C1 segment of cervical spinal cord (tissue), 14 donors: ENCODE measurements at regions not wholly inside any gene's neighbourhood (a gene's known extent, or its start where the extent isn't known, plus 50 kb on each side); places are given as distances from the start of the nearest gene placed in this dataset.
"Not testable (repeated sequence)": the region's sequence is repeated elsewhere in the genome, so short reads cannot be mapped to it uniquely, and the experiment has no call there.

ENCODE experiments used
- DNase-seq, 14 donors: peaks; one replicate each; lab custom pipeline; 2025; lab: John Stamatoyannopoulos, UW

DNA sequence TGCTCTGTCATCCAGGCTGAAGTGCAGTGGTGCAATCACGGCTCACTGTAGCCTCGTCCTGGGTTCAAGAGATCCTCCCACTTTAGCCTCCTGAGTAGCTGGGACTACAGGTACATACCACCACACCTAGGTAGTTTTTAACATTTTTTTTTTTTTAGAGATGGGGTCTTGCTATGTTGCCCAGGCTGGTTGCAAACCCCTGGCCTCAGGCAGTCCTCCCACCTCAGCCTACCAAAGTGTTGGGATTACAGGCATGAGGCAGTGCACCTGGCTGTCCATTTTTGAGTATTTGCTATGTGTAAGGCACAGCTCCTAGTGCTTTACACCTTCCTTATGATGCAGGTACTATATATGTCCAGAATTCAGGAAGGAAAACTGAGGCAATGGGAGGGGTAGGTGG, 138.8 kb upstream of the ZNF536 start:
- DNase-seq, result no peak

DNA sequence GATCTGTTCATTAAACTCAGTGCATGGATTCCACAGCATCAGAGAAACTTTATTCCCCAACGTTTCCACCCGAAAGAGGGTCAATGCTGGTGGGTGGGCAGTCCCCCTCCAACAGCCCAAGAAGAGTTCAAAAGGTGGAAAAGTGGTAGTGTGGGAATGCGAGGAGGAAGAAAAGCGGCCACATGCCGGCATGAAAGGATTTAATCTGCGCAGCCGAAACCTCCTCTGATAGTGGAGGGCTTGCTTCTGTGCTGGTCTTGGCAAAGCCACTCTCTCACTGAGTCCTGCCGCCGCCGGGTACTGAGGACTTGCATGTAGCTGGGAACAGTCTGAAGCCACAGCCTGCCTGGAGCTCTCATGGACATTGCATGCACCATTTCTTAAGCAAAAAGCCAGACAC, 136.2 kb upstream of the ZNF536 start:
- DNase-seq, result peak in 10 of 14 donors; percentile 13 to 86 (median 35)

DNA sequence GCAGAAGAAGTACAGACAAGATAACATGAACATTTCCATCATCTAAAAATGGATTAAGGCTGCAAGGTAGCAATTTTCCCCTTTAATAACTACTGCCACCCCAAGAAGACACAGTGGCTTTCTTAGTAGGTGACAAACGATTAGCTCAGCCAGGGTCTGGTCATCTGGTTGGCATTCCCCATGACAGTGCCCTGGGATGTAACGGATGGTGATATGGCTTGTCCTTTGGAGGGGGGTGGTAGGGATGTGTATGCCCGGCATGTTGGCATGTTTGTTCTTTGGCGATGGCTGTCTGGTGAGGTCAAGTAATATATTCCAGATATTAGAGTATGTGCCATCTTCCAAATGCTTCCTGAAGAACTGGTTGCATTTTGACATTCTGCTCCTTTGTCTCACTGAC, 135.6 kb upstream of the ZNF536 start:
- peak in 1 of 14 donors; percentile 22 for DNase-seq

DNA sequence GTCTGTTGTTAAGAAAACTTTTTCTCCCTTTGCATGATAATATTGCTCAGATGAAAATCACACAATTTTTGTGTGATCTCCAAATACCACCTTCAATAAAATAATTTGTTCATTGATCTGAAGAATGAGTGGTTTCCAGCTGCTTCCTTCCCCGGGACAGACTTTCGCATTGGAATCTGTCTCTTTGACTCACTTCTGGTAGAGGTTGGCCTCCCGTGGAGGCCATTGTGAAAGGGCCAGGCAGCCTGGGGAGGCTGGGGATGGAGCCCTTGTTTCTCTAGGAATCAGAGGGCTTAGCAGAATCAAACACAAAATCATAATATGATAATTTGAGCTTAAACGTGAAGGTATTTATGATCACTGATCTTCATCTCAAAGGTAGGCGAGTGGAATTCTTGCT, 135.0 kb upstream of the ZNF536 start:
- DNase-seq, result no peak

DNA sequence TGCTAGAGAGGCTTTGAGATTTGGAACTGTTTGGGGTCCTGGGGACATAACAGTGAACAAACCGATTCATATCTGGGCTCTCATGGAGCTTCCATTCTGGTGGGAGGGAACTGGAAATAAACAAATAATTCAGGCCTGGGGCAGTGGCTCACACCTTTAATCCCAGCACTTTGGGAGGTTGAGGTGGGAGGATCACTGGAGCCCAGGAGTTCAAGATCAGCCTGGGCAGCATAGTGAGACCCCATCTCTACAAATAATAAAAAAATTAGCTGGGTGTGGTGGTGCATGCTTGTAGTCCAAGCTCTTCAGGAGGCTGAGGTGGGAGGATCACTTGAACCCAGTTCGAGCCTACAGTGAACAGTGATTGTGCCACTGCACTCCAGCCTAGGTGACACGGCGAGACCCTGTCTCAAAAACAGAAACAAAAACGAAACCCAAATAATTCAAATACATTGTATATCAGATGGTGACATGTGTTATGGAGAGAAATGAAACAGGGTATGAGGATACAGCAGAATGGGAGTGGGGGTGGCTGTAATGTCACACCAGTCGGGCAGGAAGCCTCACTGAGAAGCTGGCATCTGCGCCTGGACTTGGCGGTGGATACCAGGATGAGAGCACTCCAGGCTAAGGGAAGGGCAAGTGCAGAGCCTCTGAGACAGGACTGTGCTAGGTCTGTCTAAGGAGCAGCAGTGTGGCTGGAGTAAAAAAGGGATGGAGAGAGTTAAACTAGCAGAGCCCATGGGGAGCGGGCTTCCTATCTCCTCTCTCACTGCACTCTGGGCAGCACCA, 131.1 kb upstream of the ZNF536 start:
- DNase-seq, result peak in 2 of 14 donors; percentile 31 to 72

DNA sequence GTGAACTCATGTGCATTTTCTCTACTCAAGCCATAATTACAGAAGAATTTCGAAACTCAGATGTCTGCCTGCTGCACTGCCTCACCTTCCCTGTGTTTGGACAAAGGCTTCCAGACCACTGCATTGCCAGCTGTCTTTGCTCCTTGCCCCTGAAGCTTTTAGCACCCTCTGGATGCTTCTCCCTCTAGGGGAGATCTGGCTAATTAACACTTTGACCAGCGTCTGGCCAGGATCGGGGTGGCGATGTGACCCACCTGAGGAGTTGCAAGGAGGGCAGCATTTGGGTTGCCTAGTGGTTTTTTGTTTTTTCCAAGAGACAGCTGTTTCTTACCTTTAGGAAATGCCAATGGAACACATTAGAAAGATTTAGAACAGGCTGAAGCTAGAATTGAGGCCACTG, 127.7 kb upstream of the ZNF536 start:
- no peak for DNase-seq

DNA sequence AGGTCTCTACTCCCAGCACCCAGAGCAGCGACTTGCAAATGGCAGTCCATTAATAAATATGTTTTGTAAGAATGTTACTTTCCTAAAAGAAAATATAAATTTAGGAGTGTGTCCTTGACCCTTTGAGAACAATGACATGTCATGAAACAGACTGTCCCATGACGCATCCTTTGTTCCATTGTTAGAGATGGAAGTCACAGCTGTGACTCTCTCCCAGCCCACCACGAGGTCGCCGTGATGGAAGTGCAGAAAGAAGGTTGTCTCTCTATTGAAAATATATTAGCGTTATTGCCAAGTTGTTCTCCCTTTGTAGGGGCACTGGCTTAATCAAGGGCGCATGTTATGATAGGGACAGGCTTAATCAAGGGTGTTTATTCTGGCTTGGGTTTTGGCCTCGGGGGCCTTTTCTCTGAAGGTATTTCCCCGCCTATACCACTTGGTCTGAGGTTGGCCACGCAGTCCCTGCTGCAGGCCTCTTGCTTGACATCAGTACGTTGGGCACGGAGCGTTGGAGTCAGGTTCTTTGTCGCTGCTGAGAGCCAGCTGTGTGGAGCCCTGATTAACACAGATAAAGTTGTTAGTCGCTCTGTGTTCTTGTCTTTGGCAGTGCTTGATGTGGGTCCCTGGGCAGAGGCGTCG, 126.7 kb upstream of the ZNF536 start:
- peak in 4 of 14 donors; percentile 13 to 43 (median 34) for DNase-seq

DNA sequence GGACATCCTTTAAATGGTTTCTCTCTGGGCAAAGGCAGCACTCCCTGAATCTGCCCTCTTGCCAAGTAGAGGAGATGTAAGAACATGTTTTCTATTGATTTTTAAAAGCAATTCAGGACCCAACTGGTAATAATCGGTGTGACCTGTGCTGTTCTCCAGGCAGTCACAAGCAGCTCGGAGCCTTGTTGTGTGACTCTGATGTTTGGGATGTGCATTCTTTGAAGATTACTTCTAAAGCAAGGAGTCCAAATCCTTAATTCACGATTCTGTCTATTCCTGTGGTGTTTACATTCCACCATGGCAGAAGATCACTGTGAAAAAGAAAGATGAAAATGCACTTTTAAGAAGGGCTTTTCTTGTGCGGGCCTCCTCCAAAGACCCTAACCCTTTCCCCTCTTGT, 122.3 kb upstream of the ZNF536 start:
- no peak for DNase-seq

DNA sequence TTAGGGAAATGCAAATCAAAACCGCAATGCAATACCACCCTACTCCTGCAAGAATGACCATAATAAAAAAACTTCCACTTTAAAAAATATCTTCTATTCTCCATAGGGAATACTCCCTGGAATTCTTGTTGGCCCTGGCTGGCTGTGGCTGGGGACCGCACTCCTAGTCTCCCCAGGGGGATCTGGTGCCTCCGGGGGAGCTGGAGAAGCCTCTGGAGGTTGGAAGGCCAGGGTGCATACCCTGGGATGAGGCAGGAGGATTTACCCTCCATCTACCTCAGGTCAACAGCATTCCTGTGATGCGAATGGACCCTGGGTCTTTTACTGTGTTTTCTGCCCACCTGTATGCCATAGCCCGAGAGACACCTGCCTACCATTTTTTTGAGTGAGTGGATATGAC, 120.0 kb upstream of the ZNF536 start:
- DNase-seq, result no peak

DNA sequence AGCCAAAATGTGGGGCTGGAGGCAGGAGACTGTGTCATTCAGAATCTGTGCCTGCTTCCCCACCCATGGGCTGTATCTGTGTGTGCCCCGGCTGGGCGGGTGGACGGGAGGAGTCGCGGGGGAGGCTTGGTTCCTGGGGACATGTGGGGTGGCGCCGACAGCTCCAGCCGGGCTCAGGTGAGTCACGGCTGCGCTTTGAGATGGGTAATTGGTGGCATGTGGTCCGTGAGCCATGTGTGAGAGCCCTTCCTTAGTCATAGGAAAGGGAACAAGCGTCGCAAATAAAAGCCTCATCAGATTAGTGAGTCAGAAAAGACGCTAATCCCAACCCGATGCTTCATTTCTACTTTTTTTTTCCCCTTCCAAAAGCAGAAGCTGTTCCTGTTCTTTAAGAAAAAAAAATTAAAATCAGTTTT, 118.6 kb upstream of the ZNF536 start:
- DNase-seq, result peak in 4 of 14 donors; percentile 31 to 59 (median 38)

DNA sequence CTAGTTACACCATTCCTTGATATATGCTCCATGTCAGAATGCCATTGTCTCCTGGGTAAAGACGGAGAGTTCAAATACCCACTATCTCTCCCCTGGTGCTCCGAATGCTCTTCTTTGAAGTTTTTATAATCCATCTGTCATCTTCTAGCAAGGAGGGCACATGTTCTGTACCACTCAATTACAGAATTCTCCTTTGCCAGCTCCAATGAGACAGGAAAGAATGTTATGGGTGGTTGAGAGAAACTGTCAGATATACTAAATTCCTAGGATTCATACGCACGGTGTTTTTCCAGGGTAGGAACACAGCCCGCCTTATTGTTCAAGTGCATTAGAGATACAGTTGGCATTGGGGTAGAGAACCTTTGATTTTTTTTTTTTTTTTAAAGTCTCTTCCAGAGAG, 118.0 kb upstream of the ZNF536 start:
- no peak for DNase-seq

DNA sequence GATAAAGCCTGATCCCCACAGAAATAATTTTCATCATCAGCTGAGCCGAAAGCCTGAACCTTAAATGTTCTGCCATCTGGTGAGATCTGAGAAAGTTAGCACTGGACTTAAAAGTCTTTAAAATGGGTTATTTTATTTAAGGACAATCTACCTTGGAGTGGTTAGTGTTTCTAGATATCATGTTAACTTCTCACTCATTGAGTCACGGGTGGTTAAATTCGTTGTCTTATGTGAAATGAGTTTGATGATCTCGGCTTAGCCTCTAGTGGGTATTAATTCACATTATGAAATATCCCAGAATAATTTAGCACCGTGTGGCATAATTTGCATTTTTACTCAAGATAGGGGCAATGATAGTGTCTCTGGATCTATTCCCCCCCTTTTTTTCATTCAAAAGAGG, 117.4 kb upstream of the ZNF536 start:
- no peak for DNase-seq

DNA sequence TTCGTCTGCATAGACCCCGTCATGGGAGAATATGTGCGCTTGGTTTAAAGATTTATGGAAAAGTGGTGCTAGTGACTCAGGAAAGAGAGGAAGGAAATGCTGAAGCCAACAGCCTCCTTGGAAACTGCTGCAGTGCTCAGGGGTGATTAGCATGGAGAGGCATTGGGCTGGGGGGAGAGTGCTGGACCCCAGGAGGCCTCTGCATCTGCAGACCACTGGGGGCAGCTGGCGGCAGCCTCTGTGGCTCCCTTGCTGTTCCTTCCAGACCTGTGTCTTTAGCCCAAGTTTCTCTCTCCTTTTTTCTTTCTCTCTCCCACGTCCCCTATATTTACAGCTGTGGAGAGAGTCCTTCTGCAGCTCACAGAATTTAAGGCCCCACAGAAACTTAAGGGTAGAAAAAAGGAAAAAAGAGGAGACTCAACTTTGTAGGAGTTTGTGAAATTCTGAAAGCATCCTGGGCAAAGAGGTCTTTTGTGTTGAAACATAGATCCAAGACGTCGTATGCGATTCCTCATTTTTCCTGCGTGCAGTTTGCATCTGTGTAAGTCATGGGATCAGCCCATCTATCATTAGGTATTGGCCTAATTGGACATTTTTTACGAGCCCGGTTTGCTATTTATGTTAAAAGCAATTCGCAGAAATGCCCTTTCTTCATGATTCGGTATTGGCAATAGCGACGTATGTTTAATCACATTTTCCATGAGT, 116.2 kb upstream of the ZNF536 start:
- no peak for DNase-seq

DNA sequence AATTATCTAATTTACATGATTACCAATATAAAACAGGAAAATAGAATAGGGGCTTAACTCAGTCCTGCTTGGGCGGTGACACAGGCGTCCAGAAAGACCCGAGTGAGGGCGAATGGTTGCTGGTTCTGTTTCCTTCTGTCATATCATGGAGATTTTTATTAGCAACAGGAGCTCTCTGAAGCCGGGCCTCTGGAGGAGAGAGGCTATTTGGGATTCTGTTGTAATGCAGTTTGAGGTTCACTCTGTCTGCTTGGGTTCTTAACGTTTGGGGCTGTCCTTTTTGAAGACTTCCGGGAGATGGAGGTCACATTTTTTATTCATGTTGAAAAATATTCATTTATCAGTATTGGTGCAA, 115.7 kb upstream of the ZNF536 start:
- no peak for DNase-seq

DNA sequence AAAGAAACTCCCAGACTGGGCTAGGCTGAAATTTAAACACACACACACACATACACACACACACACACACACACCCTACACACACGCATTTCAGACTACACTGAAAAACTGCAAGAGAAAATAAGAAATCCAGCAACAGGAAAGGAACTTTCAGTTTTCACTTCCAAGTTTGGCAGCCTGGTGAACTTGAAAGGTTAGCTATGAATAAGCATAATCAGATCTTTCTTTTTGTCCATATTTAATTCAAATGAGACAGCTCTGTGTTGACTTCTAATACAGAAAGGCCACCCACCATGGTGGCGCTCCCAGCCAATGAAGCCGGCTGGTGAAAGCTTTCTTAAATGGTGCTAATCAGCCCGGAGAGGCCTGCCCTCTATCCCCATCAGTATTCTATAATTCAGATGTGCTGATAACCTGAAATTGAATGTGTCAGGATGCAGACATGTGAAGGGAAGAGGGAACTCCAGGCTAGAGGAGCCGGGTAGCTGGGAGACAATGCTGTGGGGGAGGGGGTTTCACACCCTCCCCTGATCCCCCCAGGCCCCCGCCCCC, 108.3 kb upstream of the ZNF536 start:
- no peak for DNase-seq

DNA sequence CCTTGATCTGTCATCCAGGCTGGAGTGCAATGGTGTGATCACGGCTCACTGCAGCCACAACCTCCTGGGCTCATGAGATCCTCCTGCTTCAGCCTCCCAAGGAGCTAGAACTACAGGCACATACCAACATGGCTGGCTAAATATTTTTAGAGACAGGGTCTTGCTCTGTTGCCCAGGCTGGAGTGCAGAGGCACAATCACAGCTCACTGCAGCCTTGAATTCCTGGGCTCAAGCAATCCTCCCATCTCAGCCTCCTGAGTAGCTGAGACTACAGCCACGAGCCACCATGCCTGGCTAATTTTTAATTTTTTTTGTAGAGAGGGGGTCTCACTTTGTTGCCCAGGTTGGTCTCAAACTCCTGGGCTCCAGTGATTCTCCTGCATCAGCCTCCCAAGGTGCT, 106.3 kb upstream of the ZNF536 start:
- not testable (repeated sequence) for DNase-seq

DNA sequence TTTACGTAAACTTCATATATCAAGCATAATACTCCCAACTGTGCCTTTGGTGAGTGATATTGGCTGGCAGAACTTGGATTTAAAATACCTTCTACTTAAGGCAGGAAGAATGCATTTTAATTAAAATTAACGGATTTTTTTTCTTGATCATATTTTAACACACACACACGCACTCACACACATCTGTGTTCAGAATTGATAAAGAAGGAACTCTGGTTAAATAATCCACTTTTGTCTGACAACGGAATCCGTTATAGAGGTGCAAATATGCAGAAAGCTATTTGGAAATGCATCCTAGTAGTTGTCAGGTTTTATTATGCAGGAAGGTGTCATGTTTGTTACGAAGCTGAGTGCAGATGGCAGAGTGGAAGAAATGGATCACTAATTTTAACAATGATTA, 105.5 kb upstream of the ZNF536 start:
- no peak for DNase-seq

DNA sequence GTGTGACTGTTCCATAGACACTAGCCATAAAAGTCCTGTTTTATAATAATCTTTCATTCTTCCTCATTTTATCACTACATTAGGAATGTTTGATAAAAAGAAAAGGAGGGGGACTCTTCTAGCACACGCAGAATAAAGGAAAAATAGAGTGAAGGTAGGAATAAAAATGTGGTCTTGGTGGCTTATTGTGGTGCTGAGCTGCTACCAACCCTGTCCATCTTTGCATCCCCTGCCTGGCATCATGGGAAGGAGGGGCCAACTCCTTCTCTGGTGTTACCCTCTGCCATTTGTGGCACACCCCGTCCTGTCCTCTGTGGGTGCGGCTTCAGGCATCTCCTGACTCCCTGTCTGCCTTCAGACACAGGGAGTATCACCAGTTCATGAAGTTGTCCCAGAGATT, 104.9 kb upstream of the ZNF536 start:
- DNase-seq, result no peak

DNA sequence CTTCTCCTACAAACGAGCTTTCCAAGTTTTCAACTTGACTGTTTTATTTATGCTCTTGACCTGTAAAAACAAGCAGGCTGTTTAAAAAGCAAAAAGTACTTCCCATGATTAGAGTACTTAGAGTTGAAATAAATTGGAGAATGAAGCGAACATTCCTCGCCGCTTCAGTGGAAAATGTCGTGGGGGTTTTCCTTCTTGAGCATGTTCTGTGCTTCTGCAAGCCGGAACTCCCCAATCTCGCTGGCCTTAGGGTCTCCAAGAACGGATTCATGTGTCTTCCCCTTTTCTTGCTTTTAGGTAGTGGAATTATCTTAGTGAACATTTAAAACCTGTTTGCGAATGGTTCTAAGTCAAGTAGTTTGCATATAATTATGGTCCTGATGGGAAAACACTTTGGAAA, 103.6 kb upstream of the ZNF536 start:
- no peak for DNase-seq

DNA sequence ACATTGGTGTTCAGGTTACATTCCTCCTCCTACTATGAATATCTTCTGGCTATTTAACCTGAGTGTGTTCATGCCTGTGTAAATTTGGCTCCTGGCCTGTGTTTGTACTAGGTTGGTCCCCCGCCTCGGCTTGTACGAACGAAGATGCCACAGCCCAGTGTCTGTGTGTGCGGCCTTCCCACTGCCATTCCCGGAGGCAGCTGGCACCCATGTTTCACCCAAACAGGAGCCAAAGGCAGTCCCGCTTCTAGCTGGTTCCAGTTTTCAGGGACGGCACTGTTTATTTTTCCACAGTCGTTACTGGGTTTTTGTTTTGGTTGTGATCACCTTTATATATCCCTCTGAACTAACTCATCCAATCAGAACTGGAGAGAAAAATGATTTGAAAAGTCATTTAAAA, 102.5 kb upstream of the ZNF536 start:
- DNase-seq, result peak in 1 of 14 donors; percentile 20

DNA sequence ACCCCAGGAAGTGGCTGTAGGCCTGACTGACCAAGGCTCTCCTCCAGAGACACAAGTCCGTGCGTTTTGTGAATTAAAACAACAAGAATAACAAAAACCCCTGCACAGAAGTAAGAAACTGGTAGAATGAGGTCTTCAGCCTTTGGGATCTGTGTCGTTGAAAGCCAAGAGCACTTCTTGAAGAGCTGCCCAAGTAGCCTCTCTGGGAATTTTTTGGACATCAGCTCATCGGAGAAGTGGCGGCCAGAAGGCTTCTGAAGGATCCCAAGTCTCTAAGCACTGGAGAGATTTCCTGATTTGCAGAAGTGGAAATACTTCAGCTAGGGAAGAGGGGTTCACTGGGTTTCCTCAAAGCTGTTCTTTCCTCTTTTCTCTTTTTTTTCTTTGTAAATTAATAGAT, 100.4 kb upstream of the ZNF536 start:
- no peak for DNase-seq

DNA sequence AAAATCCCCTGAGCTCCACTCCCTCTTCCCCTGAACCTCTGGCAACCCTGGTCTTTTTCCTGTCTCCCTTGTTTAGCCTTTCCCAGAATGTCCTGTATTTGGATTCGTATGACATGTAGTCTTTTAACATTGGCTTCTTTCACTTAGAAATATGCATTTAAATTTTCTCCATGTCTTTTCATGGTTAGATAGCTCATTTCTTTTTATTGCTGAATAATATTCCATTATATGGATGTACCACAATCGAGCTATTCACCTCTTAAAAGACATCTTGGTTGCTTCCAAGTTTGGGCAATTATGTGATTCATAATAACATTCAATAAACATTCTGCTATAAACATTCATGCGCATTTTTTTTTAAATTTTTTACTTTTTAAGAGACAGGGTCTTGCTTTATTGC, 99.6 kb upstream of the ZNF536 start:
- DNase-seq, result no peak

DNA sequence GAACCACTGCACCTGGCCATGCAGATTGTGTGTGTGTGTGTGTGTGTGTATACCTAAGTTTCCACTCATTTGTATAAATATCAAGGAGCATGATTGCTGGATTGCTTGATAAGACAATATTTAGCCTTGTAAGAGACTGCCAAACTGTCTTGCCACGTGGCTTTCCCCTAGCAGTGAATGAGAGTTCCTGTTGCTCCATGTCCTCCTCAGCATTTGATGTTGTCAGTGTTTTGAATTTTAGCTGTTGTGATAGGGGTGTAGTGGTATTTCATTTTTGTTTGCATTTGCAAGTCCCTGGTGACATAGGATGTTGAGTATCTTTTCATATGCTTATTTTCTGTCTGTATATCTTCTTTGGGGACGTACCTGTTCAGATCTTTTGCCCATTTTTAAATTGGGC, 99.0 kb upstream of the ZNF536 start:
- DNase-seq, result no peak
